ENCODE measurements at regions not wholly inside any gene's neighbourhood (a gene's known extent, or its start where the extent isn't known, plus 50 kb on each side); places are given as distances from the start of the nearest gene placed in this dataset.
"Not testable (repeated sequence)": the region's sequence is repeated elsewhere in the genome, so short reads cannot be mapped to it uniquely, and the experiment has no call there.

DNA sequence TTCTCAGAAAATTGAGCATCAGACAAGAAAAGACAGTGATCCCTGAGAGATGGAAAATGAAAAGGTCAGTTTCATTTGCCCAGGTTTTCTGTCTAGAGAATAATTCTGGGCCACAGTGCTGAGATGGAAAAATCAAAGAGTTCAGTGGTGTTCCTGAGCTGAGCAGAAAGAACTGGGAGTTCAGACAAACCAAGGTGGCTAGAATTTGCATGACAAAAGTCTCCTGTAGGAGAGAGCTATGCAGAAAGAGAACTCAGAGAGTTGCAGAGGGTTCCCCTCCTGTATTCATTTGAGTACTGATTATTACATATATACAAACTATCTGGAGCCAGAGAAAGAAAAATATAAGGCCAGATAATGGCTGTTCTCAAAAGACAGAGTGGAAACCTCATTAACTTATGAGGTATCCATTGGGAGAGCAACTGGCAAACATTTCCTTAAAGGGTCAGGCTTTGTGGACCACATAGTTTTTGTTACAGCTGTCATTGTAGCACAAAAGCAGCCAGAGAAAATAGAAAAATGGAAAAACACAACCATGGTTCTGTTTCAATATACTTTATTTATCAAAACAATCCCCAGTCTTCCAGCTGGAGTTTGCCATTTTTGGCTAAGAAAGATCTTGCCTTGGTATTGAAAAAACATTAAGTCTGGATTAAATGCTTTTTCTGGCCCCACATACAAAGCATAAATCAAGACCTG is 1004.1 kb downstream of the TBL1XR1 start:
- peak; percentile 23 for DNase-seq (ENCODE audit: low spot score)

- no peak for DNase-seq (ENCODE audit: low spot score)
Observed at GRCh38 chr3:176190755-176191154, 1006.5 kb downstream of the TBL1XR1 start.

DNA sequence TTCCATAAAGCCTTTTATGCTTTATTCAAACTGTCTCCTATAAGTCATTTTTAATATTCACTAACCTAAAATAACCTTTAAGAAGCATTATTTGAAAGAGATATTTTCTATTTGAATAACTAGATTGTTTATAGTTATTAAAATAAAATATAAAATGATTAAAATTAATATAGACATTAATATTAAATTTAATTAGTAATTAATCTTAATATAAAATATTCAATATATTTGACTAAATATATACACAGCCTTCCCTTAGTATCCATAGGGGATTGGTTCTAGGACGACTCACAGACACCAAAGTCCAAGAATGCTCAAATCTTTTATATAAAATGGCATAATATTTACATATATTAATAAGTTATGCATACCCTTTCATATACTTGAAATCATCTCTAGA is 1014.1 kb downstream of the TBL1XR1 start:
- DNase-seq (ENCODE audit: low spot score), result no peak

DNA sequence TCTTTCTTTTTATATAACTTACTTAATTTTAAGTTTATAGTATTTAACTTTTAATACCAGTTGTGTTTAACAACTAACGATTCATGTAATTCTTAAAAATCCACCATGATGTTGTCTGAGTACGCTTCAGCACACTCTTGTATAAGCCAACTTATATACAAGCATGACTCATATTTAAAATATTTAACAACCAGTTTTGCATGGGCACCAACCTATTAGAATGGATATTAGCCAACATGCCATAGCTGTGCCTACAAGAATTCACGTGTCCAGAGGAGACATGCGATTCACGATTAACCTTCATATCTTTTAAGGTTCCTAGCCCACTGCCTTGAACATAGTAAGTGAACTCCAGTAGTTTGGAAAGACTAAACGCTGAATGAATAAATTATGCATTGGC is 1023.2 kb downstream of the TBL1XR1 start:
- DNase-seq (ENCODE audit: low spot score), result no peak

GRCh38 chr3:176172492-176172891 is 1024.8 kb downstream of the TBL1XR1 start:
- no peak for DNase-seq (ENCODE audit: low spot score)

GRCh38 chr3:176167272-176167671 is 1030.0 kb downstream of the TBL1XR1 start:
- peak; percentile 39 for DNase-seq (ENCODE audit: low spot score)

DNA sequence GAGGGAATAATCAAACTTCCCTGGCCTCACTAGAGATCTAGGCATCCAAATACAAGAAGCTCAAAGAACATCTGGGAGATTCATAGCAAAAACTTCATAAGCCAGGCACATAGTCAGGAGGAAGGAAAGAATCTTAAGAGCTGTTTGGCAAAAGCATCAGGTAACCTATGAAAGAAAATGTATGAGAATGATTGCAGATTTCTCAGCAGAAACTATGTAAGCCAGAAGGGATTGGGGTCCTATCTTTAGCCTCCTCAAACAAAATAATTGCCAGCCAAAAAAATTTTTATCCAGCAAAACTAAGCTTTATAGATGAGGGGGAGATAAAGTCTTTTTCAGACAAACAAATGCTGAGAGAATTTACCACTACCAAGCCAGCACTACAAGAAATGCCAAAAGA is 1036.3 kb downstream of the TBL1XR1 start:
- DNase-seq (ENCODE audit: low spot score), result no peak

DNA sequence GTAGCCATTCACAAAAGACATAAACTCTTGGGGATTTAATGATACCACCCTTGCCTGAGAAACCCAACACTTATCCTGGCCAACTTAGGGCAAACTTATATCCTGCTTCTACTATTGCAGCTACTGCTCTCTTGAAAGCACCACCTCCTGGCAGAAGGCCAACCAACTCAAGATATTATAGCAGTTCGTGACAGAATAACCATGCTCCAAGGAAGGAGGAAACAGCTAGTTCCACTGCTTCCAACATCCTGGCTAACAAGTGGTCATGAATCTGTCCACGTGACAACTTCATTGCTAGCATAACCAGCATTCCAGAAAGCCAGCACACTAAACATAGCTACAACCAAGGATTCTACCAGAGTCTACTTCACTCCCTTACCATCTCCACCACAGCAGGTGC is 1037.5 kb downstream of the TBL1XR1 start:
- DNase-seq (ENCODE audit: low spot score), result no peak

- DNase-seq (ENCODE audit: low spot score), result no peak
Observed at GRCh38 chr3:176155012-176155411, 1042.3 kb downstream of the TBL1XR1 start.

DNA sequence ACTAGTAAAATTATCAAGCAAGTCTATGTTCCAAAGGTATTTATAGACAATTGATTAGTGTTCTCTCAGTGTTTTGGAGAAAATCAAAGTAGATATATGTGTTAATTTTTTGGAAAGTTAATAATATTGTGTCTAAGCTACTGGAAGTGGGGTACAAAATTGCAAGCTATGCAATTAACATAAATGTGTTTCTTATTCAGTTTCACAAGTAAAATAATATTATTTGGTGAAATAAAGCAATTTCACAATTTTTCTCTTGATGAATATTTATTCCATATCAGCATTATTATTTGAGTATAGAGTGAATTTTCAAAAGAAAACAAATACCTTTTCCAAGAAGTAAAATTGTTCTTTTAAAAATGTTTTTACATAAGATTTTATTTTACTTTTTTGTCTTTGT is 1047.7 kb downstream of the TBL1XR1 start:
- no peak for DNase-seq (ENCODE audit: low spot score)

GRCh38 chr3:176147251-176147650 is 1050.0 kb downstream of the TBL1XR1 start:
- DNase-seq (ENCODE audit: low spot score), result no peak

DNA sequence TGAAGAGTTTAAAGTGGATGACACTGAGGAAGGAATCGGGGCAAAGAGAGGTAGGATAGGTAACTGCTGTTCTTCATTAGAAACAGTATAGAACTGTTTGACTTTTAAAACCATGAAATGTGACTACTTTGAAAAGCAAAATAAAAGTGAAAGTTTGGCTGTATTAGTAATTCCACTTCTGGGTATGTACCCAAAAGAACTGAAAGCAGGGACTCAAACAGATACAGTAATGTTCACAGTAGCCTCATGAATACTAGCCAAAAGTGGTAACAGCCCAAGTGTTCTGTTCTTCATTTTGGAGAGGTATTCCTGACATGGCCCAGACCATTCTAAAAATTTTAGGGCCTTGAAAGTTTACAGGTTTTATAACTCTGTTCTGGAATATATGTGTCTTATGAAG is 1055.4 kb downstream of the TBL1XR1 start:
- DNase-seq (ENCODE audit: low spot score), result no peak

- DNase-seq (ENCODE audit: low spot score), result no peak
Observed at GRCh38 chr3:176120507-176120906, 1076.8 kb downstream of the TBL1XR1 start.

GRCh38 chr3:176119826-176120225 is 1077.5 kb downstream of the TBL1XR1 start:
- no peak for DNase-seq (ENCODE audit: low spot score)

DNA sequence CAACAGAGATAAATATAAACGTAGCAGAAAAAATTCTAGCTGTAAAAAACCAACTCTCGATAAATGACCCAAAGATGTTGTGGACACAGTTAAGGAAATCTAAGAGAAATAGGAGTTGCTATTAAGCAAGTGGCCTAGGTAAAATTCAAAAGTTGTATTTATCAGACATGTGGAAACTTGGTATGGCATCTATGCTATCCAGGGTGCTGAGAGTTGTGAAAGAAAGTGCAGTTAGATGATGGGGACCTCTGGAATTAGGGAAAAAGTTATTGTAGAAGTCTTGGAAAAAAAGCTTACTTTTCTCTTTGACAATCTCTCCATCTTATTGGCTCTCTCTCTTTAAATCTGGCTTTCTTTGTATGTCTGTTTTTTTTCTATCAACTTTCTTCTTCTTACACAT is 1090.9 kb downstream of the TBL1XR1 start:
- DNase-seq (ENCODE audit: low spot score), result no peak

DNA sequence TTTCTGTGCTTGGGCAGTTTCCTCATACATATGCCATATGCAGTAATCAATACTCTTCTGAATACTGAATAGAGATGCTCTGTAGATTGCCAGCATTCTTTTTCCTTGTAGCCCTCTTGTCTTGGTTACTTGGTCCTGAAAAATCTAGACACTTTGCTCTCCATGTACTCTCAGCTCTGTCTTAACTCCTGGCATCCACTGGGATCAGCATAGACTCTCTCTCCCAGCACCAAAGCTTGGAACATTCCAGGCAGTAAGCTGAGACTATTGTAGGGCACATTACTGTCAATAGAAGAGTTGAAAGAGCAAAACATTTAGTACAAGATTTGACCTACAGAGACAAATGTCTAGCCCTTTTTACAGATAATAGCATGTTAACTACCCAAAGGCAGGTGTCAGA is 1100.3 kb downstream of the TBL1XR1 start:
- peak; percentile 12 for DNase-seq (ENCODE audit: low spot score)

GRCh38 chr3:176093892-176094291 is 1103.4 kb downstream of the TBL1XR1 start:
- not testable (repeated sequence) for DNase-seq (ENCODE audit: low spot score)

- no peak for DNase-seq (ENCODE audit: low spot score)
Observed at GRCh38 chr3:176090727-176091126, 1106.6 kb downstream of the TBL1XR1 start.

GRCh38 chr3:176088962-176089383 is 1108.3 kb downstream of the TBL1XR1 start:
- no peak for DNase-seq (ENCODE audit: low spot score)

- no peak for DNase-seq (ENCODE audit: low spot score)
Observed at GRCh38 chr3:176087066-176087697, 1110.1 kb downstream of the TBL1XR1 start.

DNA sequence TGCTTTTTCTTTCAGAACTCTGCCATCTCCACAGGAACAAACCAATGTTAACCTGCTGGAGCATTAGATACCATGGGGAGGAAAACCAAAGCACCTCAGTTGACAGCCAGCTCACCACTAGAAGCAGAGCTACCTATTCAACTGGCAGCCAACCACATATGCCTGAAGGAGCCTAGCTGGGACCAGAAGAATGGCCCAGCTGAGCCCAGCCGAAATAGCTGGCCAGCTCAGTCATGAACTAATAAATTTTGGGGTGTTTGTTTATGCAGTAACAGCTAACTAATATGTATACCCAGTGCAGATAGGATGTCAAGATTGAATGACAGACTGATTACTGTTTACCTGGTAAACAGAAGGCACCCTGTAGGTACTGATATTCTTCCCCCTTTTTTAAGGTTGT is 1117.5 kb downstream of the TBL1XR1 start:
- no peak for DNase-seq (ENCODE audit: low spot score)

- DNase-seq (ENCODE audit: low spot score), result no peak
Observed at GRCh38 chr3:176078906-176079305, 1118.4 kb downstream of the TBL1XR1 start.

- no peak for DNase-seq (ENCODE audit: low spot score)
Observed at GRCh38 chr3:176075491-176075890, 1121.8 kb downstream of the TBL1XR1 start.

- DNase-seq (ENCODE audit: low spot score), result no peak
Observed at GRCh38 chr3:176075046-176075445, 1122.2 kb downstream of the TBL1XR1 start.
